ENCODE measurements at regions not wholly inside any gene's neighbourhood (a gene's known extent, or its start where the extent isn't known, plus 50 kb on each side); places are given as distances from the start of the nearest gene placed in this dataset.
A peak's percentile ranks its signal among the peaks of the same experiment; 100 is the strongest.

- DNase-seq (ENCODE audit: low spot score in 2 of 2) = peak in 1 of 2 donors; percentile 17
- TF ChIP-seq POLR2A (IDR thresholded peaks at IDR 0.05) (no peak), CTCF (IDR thresholded peaks at IDR 0.05) (no peak)
- intact Hi-C loops (cut with DNase I; ENCODE audit: low total_unique reads) = no loop called here
- H3K4me3 ChIP-seq (ENCODE audit: low read depth, poor library complexity, severe bottlenecking) = no peak overlapping the region
These were observed 244.7 kb upstream of the GRAMD2B start for GRCh38 chr5:126178521-126178920.

GRCh38 chr5:126182971-126183695 is 240.1 kb upstream of the GRAMD2B start:
- WGBS, 2 donors = 38 to 39% methylated on average over 5 of the region's 5 CpGs
- no peak overlapping the region for H3K4me3 ChIP-seq (ENCODE audit: low read depth, poor library complexity, severe bottlenecking)
- intact Hi-C loops (cut with DNase I; ENCODE audit: low total_unique reads) = no loop called here
- peak in 1 of 2 donors; percentile 27 for DNase-seq (ENCODE audit: low spot score in 2 of 2)
- TF ChIP-seq CTCF (IDR thresholded peaks at IDR 0.05) = no peak
- TF ChIP-seq POLR2A (IDR thresholded peaks at IDR 0.05) = no peak

GRCh38 chr5:126184474-126184873 is 238.7 kb upstream of the GRAMD2B start:
- DNase-seq (ENCODE audit: low spot score in 2 of 2) = no peak
- TF ChIP-seq POLR2A (IDR thresholded peaks at IDR 0.05) = no peak
- TF ChIP-seq CTCF (IDR thresholded peaks at IDR 0.05) = no peak
- intact Hi-C loops (cut with DNase I; ENCODE audit: low total_unique reads) = no loop called here
- no peak overlapping the region for H3K4me3 ChIP-seq (ENCODE audit: low read depth, poor library complexity, severe bottlenecking)
- 64 to 80% methylated on average over 1 of the region's 1 CpG for WGBS, 2 donors

GRCh38 chr5:126186210-126186609 is 237.0 kb upstream of the GRAMD2B start:
- intact Hi-C loops (cut with DNase I; ENCODE audit: low total_unique reads) = no loop called here
- H3K4me3 ChIP-seq (ENCODE audit: low read depth, poor library complexity, severe bottlenecking) = no peak overlapping the region
- WGBS, 2 donors = 78 to 84% methylated on average over 1 of the region's 1 CpG
- TF ChIP-seq POLR2A (IDR thresholded peaks at IDR 0.05) (no peak), CTCF (IDR thresholded peaks at IDR 0.05) (no peak)
- no peak for DNase-seq (ENCODE audit: low spot score in 2 of 2)

GRCh38 chr5:126188804-126189203 is 234.4 kb upstream of the GRAMD2B start:
- TF ChIP-seq CTCF (IDR thresholded peaks at IDR 0.05) (no peak), POLR2A (IDR thresholded peaks at IDR 0.05) (no peak)
- intact Hi-C loops (cut with DNase I; ENCODE audit: low total_unique reads) = no loop called here
- 92 to 99% methylated on average over 2 of the region's 2 CpGs for WGBS, 2 donors
- DNase-seq (ENCODE audit: low spot score in 2 of 2) = no peak
- H3K4me3 ChIP-seq (ENCODE audit: low read depth, poor library complexity, severe bottlenecking) = no peak overlapping the region

- intact Hi-C loops (cut with DNase I; ENCODE audit: low total_unique reads) = no loop called here
- no peak for DNase-seq (ENCODE audit: low spot score in 2 of 2)
- H3K4me3 ChIP-seq (ENCODE audit: low read depth, poor library complexity, severe bottlenecking) = no peak overlapping the region
- 67 to 73% methylated on average over 5 of the region's 5 CpGs for WGBS, 2 donors
- TF ChIP-seq POLR2A (IDR thresholded peaks at IDR 0.05) (no peak), CTCF (IDR thresholded peaks at IDR 0.05) (no peak)
These were observed 234.0 kb upstream of the GRAMD2B start for GRCh38 chr5:126189231-126189630.

Measured in lower leg skin (tissue), 4 donors.